ENCODE measurements at regions not wholly inside any gene's neighbourhood (a gene's known extent, or its start where the extent isn't known, plus 50 kb on each side); places are given as distances from the start of the nearest gene placed in this dataset.
A peak's percentile ranks its signal among the peaks of the same experiment; 100 is the strongest.

DNA sequence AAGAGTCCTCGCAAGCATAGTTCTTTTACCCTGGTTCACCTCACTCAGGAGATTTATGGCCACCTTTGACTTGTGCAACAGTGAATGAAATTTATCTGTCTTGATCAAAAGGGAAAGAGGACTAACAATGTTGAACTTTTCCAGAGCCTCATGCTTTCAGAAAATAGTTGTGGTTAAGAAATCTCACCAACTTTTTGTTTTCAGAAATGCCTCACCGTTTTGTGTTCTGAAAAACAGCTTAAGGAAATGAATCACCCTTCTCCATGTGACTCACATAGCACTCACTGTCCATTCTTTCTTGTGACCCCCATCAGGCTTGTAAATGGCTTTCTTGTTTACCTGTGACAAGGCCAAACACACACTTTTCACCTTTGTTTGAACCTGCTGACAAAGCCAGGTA is 148.6 kb upstream of the FAM3C start:
- DNase-seq (ENCODE audit: low read depth): peak; percentile 84
- TF ChIP-seq, protein P1, sequence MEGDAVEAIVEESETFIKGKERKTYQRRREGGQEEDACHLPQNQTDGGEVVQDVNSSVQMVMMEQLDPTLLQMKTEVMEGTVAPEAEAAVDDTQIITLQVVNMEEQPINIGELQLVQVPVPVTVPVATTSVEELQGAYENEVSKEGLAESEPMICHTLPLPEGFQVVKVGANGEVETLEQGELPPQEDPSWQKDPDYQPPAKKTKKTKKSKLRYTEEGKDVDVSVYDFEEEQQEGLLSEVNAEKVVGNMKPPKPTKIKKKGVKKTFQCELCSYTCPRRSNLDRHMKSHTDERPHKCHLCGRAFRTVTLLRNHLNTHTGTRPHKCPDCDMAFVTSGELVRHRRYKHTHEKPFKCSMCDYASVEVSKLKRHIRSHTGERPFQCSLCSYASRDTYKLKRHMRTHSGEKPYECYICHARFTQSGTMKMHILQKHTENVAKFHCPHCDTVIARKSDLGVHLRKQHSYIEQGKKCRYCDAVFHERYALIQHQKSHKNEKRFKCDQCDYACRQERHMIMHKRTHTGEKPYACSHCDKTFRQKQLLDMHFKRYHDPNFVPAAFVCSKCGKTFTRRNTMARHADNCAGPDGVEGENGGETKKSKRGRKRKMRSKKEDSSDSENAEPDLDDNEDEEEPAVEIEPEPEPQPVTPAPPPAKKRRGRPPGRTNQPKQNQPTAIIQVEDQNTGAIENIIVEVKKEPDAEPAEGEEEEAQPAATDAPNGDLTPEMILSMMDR (IDR thresholded peaks at IDR 0.05; ENCODE audit: control insufficient read depth, insufficient read depth, low read depth, low read length, missing control alignments): no peak
- H3K4me3 ChIP-seq (ENCODE audit: control insufficient read depth, low read depth, low read length): no peak overlapping the region

DNA sequence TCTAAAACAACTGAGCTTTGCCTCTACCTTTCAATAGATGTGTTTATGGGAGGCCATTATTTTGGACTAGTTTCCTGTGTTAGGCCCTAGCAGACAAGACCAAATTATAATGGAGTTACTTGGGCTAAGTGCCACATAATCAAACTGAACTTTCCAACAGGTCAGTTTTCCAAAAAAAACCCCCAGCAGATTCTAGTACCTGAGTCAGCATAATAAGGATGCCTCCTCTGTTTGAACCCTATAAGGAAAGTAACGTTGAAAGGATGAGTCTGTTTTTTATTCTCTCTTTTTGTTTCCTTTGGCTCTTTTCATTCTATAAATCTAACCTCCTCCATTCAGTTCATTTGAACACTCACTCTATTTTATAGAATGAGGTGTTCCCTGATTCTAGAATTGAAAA is 148.1 kb upstream of the FAM3C start:
- no peak for DNase-seq (ENCODE audit: low read depth)
- H3K4me3 ChIP-seq (ENCODE audit: control insufficient read depth, low read depth, low read length): no peak overlapping the region
- TF ChIP-seq, protein P1 (IDR thresholded peaks at IDR 0.05; ENCODE audit: control insufficient read depth, insufficient read depth, low read depth, low read length, missing control alignments): peak; percentile 8

DNA sequence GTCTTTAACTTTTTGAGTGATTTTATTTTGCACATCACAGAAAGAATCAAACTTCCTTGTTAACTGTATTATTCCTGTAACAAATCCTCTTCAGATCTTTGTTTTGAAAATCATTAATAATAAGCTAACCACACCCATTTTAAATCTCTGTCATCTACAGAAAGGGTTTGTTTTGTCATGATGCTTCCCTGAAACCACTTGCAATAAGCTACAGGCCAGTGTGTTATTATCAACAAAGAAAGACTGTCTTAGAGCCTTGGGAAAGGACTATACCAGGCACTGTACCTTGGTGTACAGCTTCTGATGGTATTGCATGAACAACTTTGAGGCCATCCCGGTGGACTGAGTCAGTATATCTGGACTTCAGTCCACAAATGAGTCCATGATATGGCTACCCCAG is 145.3 kb upstream of the FAM3C start:
- TF ChIP-seq, protein P1 (IDR thresholded peaks at IDR 0.05; ENCODE audit: control insufficient read depth, insufficient read depth, low read depth, low read length, missing control alignments): no peak
- H3K4me3 ChIP-seq (ENCODE audit: control insufficient read depth, low read depth, low read length): no peak overlapping the region
- no peak for DNase-seq (ENCODE audit: low read depth)

DNA sequence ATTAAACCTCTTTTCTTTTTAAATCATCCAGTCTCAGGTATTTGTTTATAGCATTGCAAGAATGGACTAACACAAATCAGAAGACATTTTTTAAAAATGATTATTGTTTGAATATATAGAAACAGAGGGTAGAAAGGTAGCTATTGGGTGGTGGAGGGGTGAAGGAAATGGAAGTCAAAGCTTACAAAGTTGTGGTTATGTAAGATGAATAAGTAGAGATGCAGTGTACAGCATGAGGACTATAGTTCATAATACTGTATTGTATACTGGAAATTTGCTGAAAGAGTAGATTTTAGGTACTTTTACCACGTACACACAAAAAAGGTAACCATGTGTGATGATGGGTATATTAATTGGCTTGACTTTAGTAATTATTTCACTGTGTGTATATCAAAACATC is 144.0 kb upstream of the FAM3C start:
- no peak overlapping the region for H3K4me3 ChIP-seq (ENCODE audit: control insufficient read depth, low read depth, low read length)
- DNase-seq (ENCODE audit: low read depth): no peak
- TF ChIP-seq, protein P1 (IDR thresholded peaks at IDR 0.05; ENCODE audit: control insufficient read depth, insufficient read depth, low read depth, low read length, missing control alignments): no peak

DNA sequence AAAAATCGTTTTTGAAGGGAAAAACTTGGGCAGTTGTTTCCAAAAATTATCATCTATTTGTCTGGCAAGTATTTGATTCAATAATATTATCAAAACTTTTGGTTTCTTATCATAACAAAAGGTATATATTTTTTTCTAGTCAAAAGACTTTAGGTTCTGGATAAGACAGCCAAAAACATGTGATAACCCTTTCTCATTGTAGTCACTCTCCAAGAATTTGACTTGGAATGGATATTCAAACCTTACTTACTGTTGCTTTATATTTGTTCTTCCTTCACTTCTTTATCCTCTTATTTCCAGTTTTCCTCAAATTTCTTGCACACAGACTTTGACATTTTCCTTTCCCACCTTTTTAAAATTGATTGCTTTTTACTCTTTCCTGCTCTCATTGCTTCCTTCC is 140.9 kb upstream of the FAM3C start:
- DNase-seq (ENCODE audit: low read depth): no peak
- TF ChIP-seq, protein P1 (IDR thresholded peaks at IDR 0.05; ENCODE audit: control insufficient read depth, insufficient read depth, low read depth, low read length, missing control alignments): no peak
- H3K4me3 ChIP-seq (ENCODE audit: control insufficient read depth, low read depth, low read length): no peak overlapping the region

DNA sequence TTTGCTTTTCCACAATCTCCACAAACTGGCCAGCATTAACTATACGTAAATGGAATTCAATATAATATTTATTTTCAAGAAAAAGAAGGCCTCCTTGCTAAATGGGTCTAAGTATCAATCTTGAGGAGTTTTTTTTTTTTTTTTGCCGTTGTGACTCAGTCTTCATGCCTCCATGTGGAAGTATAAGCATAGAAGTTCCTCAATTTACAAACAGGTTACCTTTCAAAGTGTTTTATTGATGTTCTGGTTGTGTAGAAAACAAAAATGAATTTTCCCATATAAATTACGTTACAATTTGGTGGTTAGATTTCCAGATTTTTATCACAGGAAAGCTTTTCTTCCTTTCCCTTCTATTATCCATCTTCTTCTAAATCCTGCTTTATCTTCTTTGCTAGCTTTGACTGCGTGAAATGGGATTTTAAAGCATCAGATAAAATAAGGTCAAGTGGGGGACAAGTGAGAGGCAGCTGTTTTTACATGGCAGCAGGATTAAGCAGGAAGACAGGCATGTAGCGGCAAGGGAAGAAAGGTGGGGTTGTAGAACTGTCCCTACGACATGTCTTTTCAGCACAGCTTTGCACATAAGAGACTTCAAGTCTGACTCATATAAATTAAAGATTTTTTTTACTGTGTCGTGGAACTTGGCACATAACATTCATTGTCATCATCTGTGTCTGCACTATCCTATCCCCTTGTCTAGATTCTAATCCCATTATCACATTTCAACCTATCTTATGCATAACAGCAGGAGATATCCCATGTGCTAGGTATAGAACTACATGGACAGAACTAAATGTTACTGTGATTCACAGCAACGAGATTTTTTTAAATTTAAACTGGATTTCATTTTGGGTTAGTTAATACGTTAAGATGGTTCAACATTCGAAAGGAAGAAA is 135.3 kb upstream of the FAM3C start:
- no peak for DNase-seq (ENCODE audit: low read depth)
- TF ChIP-seq, protein P1 (IDR thresholded peaks at IDR 0.05; ENCODE audit: control insufficient read depth, insufficient read depth, low read depth, low read length, missing control alignments): no peak
- no peak overlapping the region for H3K4me3 ChIP-seq (ENCODE audit: control insufficient read depth, low read depth, low read length)

Measured in AG09309 (cell line).